AG04450 (cell line): ENCODE measurements at regions not wholly inside any gene's neighbourhood (a gene's known extent, or its start where the extent isn't known, plus 50 kb on each side); places are given as distances from the start of the nearest gene placed in this dataset.

Experiments used
- CTCF ChIA-PET: fragments of 300-600, 350-600 bp; formaldehyde crosslinking; extraction: SDS; loops from one replicate; lab custom pipeline; 2022; ENCODE audit warnings: antibody characterized with exemption, inconsistent platforms; lab: Charles Lee
- POLR2A ChIA-PET: fragments of 350-600 bp; formaldehyde crosslinking; extraction: SDS; loops from one replicate; lab custom pipeline; 2021; ENCODE audit warnings: antibody characterized with exemption, inconsistent platforms; lab: Yijun Ruan, JAX
- DNase-seq: peaks from one replicate; pipeline ENCODE4 v3.0.0-alpha.2; 2011; ENCODE audit warnings: low read depth, low spot score
- H3K27ac ChIP-seq: one replicate; pipeline ENCODE4 v1.5.1; 2012; ENCODE audit warnings: low read depth, low read length, control low read depth
- H3K27me3 ChIP-seq: one replicate; pipeline ENCODE4 v1.6.0; 2012; ENCODE audit warnings: low read length; ENCODE audit not compliant: control insufficient read depth, insufficient read depth
- H3K4me3 ChIP-seq: 2 replicates; pipeline ENCODE4 v1.5.1; 2011; ENCODE audit warnings: mild to moderate bottlenecking, low read depth, low read length, control low read depth
- H3K9me3 ChIP-seq: 2 replicates; pipeline ENCODE4 v1.5.1; 2012; ENCODE audit warnings: low read length; ENCODE audit not compliant: control insufficient read depth, insufficient read depth
- CTCF ChIP-seq: IDR thresholded peaks from 2 replicates; pipeline ENCODE4 v1.5.1; 2011; ENCODE audit warnings: low read depth, low read length, control low read depth, inconsistent platforms

- ChIA-PET CTCF (interaction anchor here (0.7 kb wide), 1 partner anchor 11 kb away, joined by 4 read pairs; no protein-coding TSS in a partner anchor), POLR2A (no interaction called here)
- Histone ChIP-seq H3K27ac (no peak overlapping the region), H3K27me3 (no peaks in the 10 kb centered on the region), H3K4me3 (no peak overlapping the region), H3K9me3 (no peaks in the 10 kb centered on the region)
- no peak for TF ChIP-seq CTCF
- no peak for DNase-seq
Measured at GRCh38 chr1:165134431-165134830, 222.1 kb downstream of the LMX1A start.

GRCh38 chr1:165129568-165130164 is 226.8 kb downstream of the LMX1A start:
- no peaks in the 10 kb centered on the region for H3K27me3 ChIP-seq
- H3K27ac ChIP-seq = no peak overlapping the region
- CTCF ChIA-PET = interaction anchor here (0.6 to 2.3 kb wide), 6 partner anchors 10 to 240 kb away, joined by 3 to 9 read pairs (median 4); no protein-coding TSS in a partner anchor
- POLR2A ChIA-PET = no interaction called here
- peak; percentile 45 for TF ChIP-seq CTCF
- H3K4me3 ChIP-seq = no peak overlapping the region
- DNase-seq = no peak
- no peaks in the 10 kb centered on the region for H3K9me3 ChIP-seq

GRCh38 chr1:165124772-165125171 is 231.7 kb downstream of the LMX1A start:
- Histone ChIP-seq H3K27ac (no peak overlapping the region), H3K9me3 (no peaks in the 10 kb centered on the region), H3K4me3 (no peak overlapping the region), H3K27me3 (no peaks in the 10 kb centered on the region)
- ChIA-PET POLR2A (no interaction called here), CTCF (no interaction called here)
- no peak for DNase-seq
- TF ChIP-seq CTCF = no peak

- CTCF ChIA-PET = interaction anchor here (0.7 kb wide), 1 partner anchor 258 kb away, joined by 3 read pairs; no protein-coding TSS in a partner anchor
- no peaks in the 10 kb centered on the region; the same call in 1 of the 2 replicates for H3K9me3 ChIP-seq
Measured at GRCh38 chr1:165119086-165119485, 237.4 kb downstream of the LMX1A start.

More at GRCh38 chr1:165119086-165119485, 237.4 kb downstream of the LMX1A start:
- Histone ChIP-seq H3K27me3 (peaks cover 2% of the 10 kb centered on the region), H3K4me3 (no peak overlapping the region), H3K27ac (no peak overlapping the region)
- TF ChIP-seq CTCF = no peak
- DNase-seq = no peak
- POLR2A ChIA-PET = no interaction called here
